SH-SY5Y (cell line): ENCODE measurements at regions not wholly inside any gene's neighbourhood (a gene's known extent, or its start where the extent isn't known, plus 50 kb on each side); places are given as distances from the start of the nearest gene placed in this dataset.

ENCODE experiments used
- GATA2 ChIP-seq: IDR thresholded peaks from 2 replicates; pipeline ENCODE4 v1.6.1; 2011; ENCODE audit warnings: mild to moderate bottlenecking, low read depth, low read length
- GATA3 ChIP-seq: IDR thresholded peaks from 2 replicates; pipeline ENCODE4 v1.6.1; 2011; ENCODE audit warnings: low read depth, mild to moderate bottlenecking, low read length, moderate library complexity

DNA sequence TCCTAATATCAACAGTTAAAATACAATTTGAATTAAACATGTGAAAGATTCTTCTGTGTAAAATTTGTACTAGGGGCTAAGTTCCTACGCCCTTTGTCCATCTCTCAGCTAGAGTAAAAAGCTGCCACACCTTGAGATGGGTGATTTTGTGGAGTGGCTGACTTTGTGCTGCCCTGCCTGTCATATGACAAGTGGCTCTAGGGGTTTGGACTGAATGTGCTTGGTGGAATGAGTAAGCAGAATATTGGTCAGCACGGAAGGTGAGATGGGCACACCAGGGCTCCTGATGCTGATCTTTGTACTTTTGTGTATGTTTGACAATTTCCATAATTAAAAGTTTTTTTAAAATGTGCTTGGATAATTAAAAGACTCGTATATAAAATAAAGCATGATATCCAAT, 133.6 kb upstream of the SLC45A1 start:
- TF ChIP-seq GATA2 (no peak), GATA3 (no peak)
